HL-60/S4 treated with phorbol 12-myristate 13-acetate at 8.2 ng/mL for 4 days and 3 days (cell line): ENCODE measurements at regions not wholly inside any gene's neighbourhood (a gene's known extent, or its start where the extent isn't known, plus 50 kb on each side); places are given as distances from the start of the nearest gene placed in this dataset.
"Not testable (repeated sequence)": the region's sequence is repeated elsewhere in the genome, so short reads cannot be mapped to it uniquely, and the experiment has no call there.

ENCODE experiments used
- in situ Hi-C: fragments of 300-500 bp; cut with MboI; formaldehyde crosslinking; loops from 2 replicates; pipeline ENCODE4 v1.15.0; 2022; ENCODE audit warnings: low sequenced_read_pairs

DNA sequence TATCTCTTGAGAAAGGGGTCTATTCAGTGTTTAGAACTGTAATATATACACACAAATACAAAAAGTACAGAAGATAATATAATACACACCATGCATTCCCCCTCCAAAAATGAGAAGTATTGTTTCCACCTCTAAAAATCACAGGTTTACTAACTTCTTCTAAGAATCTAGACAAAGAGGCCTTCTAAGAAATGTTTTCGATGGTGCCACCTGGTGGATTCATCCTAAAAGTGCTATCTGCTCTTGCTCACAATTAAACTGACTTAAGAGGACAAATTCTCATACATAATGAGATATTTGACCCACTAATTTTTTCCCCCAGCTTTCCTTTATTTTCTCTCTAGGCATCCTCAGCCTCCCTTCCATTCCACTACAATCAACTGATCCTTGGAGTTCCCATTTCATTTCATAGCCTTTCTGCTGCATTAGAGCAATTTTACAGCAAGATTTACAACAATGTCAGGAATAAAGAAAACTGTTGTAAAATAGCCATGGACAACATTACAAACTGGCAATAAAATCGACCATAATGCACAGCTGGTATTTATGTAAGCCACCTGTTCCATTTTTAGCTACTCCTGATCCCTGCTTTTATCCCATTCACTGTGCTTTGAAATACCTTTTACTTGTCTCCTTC, 124.6 kb downstream of the ARRDC4 start:
- in situ Hi-C loops, result loop anchor here (25.0 kb wide), 1 partner anchor 173 kb away; no protein-coding TSS in a partner anchor

DNA sequence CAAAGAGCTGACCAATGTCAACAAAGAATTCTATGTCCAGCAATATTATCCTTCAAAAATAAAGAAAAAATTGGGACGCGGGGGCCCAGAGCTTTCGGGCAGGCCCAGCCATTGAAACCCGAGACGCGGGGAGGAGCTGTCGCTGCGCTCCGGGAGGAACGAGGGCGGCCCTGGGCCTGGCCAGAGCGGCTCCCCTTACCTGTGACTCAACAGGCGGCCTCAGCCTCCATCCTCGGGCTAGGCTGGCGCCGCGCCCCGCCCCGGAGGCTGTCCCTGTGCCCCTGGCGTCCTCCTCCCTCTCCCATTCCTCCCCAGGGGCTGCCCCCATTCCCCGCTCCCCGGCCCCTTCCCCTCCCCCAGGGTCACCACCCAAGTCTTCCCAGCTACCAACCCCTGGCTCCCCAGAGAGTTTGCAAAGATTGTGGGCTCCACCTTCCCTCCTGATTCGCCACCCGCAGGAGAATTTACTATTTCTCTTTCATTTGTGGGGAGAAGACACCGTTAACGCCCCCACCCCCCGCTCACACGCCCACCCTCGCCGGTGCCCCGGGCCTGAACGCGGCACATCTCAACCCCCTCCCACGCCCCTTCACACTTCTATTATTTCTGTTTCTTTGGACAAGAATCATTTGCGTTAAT, 127.9 kb downstream of the ARRDC4 start:
- in situ Hi-C loops, result loop anchor here (25.0 kb wide), 1 partner anchor 176 kb away; no protein-coding TSS in a partner anchor

DNA sequence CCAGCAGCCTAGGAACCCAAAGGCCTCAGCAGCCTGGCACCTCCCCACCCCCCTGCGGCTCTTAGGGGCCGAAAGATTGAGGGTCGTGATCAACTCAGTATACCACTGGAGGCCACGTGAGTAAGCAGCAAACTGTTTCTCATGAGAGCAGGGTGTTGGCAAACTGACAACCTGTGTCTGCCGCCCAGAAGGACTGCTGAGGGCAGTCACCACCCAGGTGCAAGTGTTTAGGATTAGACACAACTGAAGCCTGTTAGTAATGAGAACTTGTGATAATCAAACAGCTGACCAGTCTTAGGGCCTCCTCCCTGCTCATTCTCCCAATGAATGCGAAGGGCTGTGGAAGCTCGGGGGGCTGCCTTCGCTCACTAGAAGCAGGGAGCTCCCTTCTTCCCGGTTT, 128.8 kb downstream of the ARRDC4 start:
- in situ Hi-C loops, result loop anchor here (25.0 kb wide), 1 partner anchor 177 kb away; no protein-coding TSS in a partner anchor

DNA sequence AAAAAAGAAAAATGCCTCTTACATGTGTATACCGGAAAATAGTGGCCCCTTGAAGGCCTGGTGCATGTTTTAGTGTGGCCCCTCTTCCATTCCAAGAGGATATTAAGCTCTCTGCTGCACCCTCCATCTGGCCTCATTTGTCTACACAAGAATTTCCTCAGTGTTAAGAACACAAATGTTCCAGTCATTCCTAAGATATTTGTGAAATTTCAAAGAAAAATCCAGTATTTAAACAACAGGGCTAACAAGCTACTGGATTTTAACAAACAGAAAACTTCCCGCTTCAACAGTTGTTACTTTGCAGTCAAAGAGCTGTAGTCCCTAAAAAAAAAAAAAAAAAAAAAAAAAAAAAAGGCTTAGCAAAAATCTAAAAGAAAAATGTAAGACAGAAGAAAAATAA, 137.5 kb downstream of the ARRDC4 start:
- in situ Hi-C loops, result loop anchor here (25.0 kb wide), 1 partner anchor 186 kb away; no protein-coding TSS in a partner anchor

DNA sequence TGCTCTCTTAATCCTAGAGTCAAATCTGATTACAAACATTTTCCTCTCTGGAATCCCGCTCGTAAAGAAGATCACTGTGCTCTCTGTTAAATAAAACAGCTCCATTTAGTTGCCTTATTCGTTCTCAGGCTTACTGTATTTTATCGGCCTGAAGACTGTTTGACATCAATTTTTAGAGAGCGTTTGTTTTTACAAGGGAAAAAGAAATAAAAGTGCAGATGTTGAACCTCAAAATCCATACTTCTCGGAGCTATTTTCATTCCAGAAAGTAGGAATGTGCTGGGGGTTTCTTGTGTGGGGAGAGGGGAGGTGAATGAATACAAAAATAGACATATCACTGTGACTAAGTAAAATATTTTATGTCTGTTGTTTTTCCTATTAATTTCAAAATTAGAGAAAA, 140.1 kb downstream of the ARRDC4 start:
- in situ Hi-C loops, result not testable (repeated sequence)

DNA sequence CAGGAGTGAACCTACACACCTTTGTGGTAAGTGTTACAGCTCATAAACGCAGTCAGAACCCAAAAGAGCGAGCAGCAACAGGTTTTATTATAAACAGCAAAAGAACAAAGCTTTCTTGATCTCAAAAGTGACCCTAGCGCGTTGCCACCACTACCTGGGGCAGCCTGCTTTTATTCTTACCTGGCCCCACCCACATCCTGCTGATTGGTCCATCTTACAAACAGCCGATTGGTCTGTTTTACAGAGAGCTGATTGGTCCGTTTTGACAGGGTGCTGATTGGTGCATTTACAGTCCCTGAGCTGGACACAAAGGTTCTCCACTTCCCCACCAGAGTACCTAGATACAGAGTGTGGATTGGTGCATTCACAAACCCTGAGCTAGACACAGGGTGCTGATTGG, 143.1 kb downstream of the ARRDC4 start:
- in situ Hi-C loops, result no loop called here

DNA sequence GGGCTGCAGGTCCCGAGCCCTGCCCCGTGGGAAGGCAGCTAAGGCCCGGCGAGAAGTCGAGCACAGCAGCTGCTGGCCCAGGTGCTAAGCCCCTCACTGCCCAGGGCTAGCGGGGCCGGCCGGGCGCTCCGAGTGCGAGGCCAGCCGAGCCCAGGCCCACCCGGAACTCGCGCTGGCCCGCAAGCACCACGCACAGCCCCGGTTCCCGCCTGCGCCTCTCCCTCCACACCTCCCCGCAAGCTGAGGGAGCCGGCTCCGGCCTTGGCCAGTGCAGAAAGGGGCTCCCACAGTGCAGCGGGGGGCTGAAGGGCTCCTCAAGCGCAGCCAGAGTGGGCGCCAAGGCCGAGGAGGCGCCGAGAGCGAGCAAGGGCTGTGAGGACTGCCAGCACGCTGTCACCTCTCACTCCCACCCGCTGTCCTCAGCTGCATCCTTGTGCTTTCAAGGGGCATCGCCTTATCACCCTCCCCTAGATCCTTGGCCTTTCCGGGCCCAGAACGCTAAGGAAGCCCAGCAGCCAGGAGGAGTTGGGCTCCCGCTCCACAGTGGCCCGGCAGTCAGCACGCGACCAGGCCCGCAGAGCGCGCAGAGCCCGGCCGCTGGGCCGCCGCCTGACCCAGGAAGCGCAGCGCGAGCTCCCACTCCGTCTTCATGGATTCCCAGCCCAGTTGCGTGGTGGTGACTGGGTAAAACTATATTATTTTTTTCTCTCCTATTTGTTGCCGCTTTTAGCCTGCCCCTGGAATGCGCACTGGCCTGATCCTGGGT, 144.1 kb downstream of the ARRDC4 start:
- in situ Hi-C loops, result not testable (repeated sequence)

DNA sequence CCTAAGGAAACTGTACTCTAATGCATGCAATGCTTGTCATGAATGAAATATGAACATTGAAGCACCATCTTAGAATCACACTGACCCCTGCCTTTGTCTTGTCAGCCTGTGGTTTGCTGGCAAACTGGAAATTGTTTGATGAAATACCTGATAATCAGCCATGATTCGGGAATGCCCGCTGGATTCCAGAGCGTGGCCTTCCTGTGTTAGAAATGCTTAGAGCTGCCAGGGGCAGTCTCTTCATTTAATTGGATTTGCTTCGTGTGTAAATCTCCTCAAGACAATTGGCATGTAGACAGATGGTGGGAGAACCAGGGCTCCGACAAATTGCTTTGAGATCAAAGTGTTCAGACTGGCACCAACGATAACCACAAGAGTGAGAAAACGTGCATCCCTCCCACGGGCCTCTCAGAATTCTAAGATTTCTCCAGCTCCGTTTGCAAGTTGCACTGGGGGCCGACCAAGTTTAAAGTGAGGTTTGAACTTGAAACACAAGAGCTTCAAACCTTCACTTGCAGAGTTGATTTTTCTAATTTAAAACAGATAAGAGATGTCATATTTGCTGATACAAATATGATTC, 146.2 kb downstream of the ARRDC4 start:
- in situ Hi-C loops, result not testable (repeated sequence)

DNA sequence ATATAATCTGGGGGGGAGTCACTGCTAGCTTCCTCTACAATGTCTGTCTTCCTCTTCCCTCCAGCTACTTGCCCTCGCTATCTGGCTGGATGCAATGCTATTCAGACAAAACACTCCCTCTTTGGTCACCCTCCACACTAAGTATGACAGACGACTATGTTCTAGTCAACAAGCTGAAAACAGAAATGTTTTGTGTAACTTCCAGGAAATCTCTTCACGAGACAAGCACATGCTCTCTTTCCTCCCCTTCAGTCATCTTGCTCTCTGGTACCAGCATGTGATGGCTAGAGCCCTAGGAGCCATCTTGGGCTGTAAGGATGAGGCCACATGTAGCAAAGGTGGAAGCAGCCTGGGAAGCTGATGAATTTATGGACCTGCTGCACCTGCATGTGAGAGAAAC, 151.3 kb downstream of the ARRDC4 start:
- in situ Hi-C loops, result no loop called here

DNA sequence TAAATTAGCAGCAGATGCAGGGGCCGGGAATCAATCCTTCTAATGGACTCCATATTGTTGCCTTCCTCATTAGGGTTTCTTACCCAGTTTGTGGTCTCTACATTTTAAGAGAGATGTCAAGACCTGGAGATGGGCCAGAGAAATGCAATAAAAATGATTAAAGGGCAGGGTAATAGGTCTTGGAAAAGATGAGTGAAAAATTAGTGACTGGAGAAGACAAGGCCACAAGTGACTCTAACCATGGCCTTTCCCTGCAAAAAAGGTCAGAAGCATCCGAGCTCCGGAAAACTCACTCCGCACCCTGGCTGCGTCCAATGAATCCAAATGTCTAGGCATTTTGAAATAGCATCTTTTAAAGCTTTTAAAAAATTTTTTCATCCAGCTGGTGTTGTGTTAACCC, 152.8 kb downstream of the ARRDC4 start:
- in situ Hi-C loops, result no loop called here

DNA sequence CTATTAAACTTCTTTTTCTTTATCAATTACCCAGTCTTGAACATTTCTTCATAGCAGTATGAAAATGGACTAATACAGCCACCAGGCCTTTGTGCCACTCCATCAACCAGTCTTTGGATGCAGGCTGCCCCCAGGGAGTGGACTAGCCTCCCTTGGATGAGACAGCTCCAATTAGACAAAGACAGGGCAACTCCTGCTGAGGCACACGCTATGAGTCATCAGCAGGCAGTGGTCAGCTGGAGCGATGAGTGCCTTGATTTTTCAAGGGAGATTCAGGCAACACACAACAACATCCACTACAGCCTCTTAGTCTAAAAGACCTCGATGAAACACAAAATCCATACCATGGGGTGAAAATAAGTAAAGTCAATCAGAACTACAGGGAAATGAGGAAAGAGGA, 160.1 kb downstream of the ARRDC4 start:
- in situ Hi-C loops, result no loop called here

DNA sequence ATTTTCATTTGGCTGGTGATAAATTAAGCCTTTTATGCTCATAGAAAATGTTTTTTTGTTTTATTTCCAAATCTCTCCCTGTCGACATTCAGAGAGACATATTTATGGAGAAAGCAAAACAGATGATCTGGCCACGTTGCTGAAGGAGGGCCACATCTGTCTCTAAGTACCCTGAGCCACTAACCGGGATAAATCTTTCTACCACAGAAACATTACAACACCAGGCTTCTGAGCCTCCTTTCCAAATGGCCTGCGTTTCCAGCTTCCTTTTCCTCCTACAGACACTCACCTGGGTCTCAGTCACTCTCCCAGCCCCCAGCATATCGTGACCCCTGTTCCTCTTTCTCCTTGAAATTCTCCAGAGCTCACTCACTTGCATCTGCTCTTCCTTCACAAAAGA, 161.0 kb downstream of the ARRDC4 start:
- in situ Hi-C loops, result no loop called here

DNA sequence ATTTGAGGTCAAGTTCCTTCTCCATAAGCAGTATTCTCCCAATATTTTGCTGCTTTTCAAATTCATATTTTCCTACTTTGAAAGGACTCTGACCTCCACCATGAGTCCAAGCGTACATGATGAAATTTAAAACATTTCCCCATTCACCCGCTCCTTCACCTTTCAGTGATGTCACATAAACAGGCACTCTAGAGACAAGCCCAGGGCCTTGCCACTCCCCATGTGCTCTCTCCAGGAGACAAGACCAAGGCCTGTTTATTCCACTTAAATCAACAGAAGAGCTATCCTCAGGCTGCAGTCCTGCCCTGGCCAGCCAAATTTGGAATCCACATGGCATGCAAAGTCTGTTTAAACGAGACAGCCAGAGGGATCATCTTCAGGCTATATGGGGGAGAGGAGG, 161.5 kb downstream of the ARRDC4 start:
- in situ Hi-C loops, result no loop called here

DNA sequence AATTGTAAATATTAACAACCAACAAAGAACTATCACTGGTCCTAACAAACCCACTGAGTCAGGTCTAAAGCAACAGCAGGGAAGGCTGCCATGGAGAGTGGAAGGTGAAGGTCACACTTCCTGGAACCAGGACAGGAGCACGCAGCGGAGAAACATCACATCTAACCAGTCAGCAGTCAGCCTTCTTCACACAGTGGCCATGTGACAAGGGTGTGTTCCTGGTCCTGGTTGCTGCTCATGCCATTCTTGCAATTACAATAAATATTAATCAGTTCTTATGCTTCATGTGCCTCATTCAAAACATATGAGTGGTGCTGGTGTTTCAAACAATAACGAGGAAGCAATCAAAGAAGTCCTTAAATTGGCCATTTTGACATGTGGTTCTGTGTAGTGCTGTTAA, 162.8 kb downstream of the ARRDC4 start:
- in situ Hi-C loops, result no loop called here

DNA sequence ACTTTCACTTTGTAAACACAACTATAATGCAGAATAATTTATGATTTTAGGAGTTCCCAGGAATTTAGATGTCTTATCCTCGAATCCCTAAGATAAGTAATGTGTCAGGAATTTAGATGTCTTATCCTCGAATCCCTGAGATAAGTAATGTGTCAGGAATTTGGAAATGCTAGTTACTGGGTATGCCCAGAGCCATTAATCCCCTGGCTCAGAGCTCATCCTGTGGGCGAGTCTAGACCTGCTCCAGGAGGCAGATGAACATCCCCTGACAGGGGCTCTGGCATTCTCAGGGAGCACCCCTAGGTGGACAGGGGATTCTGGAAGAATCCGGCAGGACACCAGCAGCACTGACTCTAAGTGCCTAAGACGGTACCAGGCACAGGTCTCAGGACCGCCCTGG, 163.3 kb downstream of the ARRDC4 start:
- in situ Hi-C loops, result no loop called here

DNA sequence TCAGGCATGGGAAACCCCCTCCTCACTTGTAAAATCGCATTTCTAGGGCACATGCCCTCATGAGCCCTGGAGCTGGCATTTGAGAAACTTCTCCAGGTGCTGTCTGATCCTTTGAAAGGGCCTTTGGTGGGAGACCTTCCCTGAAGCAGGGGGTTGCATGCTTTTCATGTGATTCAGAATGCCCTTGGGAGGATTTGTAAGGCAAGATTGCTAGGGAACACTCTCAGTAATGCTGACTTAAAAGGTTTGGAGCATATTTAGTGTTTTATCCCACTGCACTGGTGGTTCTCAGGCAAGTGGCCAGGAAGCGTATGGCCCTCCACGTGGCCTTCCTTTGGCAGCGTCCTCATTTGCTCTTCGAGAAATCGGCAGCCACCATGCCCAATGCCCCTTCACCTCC, 164.1 kb downstream of the ARRDC4 start:
- in situ Hi-C loops, result no loop called here

DNA sequence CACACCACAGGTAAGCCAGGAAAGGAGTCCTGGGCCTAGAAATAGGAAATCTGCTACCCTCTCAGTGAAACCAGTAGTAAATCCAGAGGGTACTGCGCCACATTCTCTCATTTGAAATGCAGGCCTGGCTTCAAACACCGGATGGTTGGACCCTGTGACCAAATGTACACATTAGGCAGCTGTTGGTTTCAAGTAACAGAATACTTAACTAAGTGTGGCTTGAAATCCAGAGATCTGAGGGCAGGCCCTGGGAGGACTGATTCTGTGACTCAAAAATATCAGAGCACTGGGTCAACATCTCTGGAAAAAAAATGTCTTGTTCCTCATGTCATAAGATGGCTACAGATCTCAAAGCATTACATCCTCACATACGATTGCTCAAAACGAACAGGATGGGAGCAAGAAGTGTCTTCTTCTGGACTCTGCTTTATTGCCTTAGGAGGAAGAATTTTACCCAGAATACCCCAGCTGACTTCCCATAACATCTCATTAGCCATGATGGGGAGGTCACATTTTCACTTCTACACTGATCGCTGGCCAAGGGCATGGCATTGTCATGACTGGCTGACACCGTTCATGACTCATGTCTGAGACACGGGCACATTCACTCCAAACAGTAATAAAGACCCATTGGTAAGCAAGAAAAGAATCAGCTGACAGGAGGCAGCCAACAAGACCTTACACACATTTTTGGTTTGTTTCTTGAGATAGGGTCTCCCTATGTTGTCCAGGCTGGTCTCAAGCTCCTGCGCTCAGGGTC, 166.0 kb downstream of the ARRDC4 start:
- in situ Hi-C loops, result no loop called here

DNA sequence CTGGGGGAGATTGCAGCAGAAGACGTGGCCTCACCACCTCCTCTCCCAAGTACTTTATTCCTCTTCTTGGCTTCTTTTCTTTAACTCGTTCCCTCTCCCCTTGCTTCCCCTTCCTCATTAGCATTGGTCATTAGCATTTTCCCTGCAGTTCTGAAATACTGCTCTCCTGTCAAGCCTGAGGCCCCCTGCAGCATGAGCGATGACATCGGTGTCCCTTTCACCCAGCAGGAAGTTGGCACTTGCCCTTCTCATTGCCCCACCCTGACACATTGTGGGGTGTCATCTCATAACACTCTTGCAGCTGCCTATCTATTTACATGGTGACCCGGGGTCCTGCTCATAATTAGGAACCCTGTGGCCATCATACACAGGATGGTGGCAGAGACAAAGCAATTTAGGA, 167.1 kb downstream of the ARRDC4 start:
- in situ Hi-C loops, result no loop called here

DNA sequence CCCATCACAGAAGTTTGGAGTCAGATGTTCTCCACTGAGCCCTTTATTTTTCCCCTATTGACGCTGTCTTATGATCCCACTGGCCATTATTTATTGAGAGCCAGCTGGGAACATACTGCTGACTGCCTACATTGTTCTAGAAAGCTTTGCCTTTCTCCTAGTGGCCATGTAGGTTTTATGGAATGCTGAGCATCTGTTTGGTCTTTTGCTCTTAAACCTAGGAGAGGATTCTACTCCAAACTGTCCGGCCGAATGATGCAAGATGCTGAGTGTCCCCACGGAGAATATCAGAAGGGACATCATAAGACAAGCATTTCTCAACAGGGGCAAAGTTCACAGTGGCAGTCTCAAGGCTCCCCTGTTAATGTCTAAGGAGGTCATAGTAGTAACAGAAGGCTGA, 171.4 kb downstream of the ARRDC4 start:
- in situ Hi-C loops, result no loop called here

DNA sequence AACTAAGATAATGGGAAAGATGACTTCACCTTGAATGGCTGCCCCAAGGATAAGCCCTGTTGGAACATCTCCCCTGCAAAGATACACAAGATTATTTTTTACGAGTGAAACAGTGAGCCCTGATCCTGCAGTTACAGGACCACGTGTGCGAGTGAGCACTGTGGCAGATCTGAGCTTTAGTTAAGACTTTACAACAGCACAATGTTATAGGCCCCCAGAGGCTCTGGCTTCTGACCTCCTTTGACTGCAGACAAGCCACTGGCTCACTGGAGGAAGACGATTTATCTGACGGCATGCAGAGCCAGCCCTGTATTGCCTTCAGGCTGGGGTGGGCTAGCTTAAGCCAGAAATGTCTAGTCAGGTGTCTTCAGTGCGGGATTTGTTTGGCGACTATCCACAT, 174.4 kb downstream of the ARRDC4 start:
- in situ Hi-C loops, result no loop called here

DNA sequence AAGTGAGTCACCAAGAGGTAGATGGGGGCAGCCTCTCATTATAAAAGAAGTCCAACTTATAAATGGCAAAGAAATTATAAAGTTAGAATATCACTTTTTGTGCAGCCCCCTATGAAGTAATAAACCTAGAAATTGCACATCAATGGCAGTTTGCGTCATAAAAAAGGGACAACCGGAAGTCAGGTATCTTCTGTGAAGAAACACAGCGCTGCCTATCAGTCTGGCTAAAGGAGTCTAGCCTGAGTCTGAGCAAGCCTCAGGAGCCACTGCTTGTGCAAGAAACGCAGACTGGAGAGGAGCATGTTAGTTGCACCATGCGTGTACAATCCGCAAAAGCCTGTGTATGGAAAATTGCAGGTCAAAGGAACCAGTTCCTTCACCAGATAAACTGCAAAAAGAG, 178.4 kb downstream of the ARRDC4 start:
- in situ Hi-C loops, result no loop called here
